Ishikawa (cell line): ENCODE measurements at regions not wholly inside any gene's neighbourhood (a gene's known extent, or its start where the extent isn't known, plus 50 kb on each side); places are given as distances from the start of the nearest gene placed in this dataset.
A peak's percentile ranks its signal among the peaks of the same experiment; 100 is the strongest.

Source experiments
- CEBPB ChIP-seq: IDR thresholded peaks from 2 replicates; pipeline ENCODE4 v1.6.1; 2012
- CREB1 ChIP-seq: IDR thresholded peaks from 2 replicates; pipeline ENCODE4 v1.6.1; 2012; ENCODE audit warnings: low read depth
- EGR1 ChIP-seq: IDR thresholded peaks from 2 replicates; pipeline ENCODE4 v1.6.1; 2012
- EP300 ChIP-seq: IDR thresholded peaks from 2 replicates; pipeline ENCODE4 v1.6.1; 2012; ENCODE audit warnings: borderline replicate concordance
- FOXM1 ChIP-seq: IDR thresholded peaks from 2 replicates; pipeline ENCODE4 v1.6.1; 2012; ENCODE audit warnings: low read depth, borderline replicate concordance
- NFIC ChIP-seq: IDR thresholded peaks from 2 replicates; pipeline ENCODE4 v1.6.1; 2012
- RAD21 ChIP-seq: IDR thresholded peaks from 2 replicates; pipeline ENCODE4 v1.6.1; 2012; ENCODE audit warnings: low read depth
- TAF1 ChIP-seq: IDR thresholded peaks from 2 replicates; pipeline ENCODE4 v1.6.1; 2012; ENCODE audit warnings: low read depth, mild to moderate bottlenecking
- TCF12 ChIP-seq: IDR thresholded peaks from 2 replicates; pipeline ENCODE4 v1.6.1; 2012; ENCODE audit warnings: low read depth
- TEAD4 ChIP-seq: IDR thresholded peaks from 2 replicates; pipeline ENCODE4 v1.6.1; 2012
- YY1 ChIP-seq: IDR thresholded peaks from 2 replicates; pipeline ENCODE4 v1.6.1; 2012; ENCODE audit warnings: low read depth
- ZBTB7A ChIP-seq: IDR thresholded peaks from 2 replicates; pipeline ENCODE4 v1.6.1; 2012; ENCODE audit warnings: low read depth
- TF ChIP-seq, protein P1 (sequence below): IDR thresholded peaks from 2 replicates; pipeline ENCODE4 v1.6.1; 2012
- TF ChIP-seq, protein P2 (sequence below): IDR thresholded peaks from 2 replicates; pipeline ENCODE4 v1.6.1; 2012; ENCODE audit warnings: low read depth, mild to moderate bottlenecking
- TF ChIP-seq, protein P3 (sequence below): IDR thresholded peaks from 2 replicates; pipeline ENCODE4 v1.6.1; 2012

DNA sequence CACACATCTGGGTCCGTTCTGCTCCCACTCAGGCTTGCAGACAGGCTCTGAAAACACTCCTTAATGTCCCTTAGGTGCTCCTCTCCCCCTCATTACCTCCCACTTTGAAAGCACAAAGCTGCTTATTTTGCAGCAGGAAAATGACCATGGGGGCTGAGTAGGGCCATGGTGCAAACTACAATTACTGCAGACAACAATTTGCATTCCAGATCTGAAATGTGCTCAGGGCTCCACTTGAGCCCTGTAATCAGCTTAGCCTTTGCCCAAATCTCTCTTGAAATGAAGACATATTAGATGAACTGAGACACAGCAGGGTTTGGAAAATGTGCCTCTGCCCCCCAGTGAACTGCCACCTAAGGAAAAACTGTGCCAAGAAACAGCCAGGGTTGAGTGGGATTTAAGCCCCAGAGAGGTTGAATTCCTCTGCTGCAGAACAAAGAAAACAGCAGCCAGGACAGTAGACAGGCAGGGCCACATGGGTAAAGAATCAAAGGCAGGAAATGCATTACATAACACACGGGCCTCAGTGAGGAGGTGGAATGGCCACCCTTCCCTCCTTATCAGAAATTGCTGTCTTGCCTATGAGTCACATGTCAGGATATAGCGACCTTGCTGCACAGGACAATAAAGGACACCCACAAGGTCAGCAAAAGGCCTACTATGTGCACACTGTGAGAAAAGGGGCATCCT is 126.8 kb upstream of the ARHGEF3 start:
- TF ChIP-seq TAF1 (no peak), CREB1 (no peak)
- TF ChIP-seq, protein P1, sequence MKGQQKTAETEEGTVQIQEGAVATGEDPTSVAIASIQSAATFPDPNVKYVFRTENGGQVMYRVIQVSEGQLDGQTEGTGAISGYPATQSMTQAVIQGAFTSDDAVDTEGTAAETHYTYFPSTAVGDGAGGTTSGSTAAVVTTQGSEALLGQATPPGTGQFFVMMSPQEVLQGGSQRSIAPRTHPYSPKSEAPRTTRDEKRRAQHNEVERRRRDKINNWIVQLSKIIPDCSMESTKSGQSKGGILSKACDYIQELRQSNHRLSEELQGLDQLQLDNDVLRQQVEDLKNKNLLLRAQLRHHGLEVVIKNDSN: no peak
- TF ChIP-seq, protein P2, sequence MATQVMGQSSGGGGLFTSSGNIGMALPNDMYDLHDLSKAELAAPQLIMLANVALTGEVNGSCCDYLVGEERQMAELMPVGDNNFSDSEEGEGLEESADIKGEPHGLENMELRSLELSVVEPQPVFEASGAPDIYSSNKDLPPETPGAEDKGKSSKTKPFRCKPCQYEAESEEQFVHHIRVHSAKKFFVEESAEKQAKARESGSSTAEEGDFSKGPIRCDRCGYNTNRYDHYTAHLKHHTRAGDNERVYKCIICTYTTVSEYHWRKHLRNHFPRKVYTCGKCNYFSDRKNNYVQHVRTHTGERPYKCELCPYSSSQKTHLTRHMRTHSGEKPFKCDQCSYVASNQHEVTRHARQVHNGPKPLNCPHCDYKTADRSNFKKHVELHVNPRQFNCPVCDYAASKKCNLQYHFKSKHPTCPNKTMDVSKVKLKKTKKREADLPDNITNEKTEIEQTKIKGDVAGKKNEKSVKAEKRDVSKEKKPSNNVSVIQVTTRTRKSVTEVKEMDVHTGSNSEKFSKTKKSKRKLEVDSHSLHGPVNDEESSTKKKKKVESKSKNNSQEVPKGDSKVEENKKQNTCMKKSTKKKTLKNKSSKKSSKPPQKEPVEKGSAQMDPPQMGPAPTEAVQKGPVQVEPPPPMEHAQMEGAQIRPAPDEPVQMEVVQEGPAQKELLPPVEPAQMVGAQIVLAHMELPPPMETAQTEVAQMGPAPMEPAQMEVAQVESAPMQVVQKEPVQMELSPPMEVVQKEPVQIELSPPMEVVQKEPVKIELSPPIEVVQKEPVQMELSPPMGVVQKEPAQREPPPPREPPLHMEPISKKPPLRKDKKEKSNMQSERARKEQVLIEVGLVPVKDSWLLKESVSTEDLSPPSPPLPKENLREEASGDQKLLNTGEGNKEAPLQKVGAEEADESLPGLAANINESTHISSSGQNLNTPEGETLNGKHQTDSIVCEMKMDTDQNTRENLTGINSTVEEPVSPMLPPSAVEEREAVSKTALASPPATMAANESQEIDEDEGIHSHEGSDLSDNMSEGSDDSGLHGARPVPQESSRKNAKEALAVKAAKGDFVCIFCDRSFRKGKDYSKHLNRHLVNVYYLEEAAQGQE: no peak
- TF ChIP-seq, protein P3, sequence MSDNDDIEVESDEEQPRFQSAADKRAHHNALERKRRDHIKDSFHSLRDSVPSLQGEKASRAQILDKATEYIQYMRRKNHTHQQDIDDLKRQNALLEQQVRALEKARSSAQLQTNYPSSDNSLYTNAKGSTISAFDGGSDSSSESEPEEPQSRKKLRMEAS: no peak

DNA sequence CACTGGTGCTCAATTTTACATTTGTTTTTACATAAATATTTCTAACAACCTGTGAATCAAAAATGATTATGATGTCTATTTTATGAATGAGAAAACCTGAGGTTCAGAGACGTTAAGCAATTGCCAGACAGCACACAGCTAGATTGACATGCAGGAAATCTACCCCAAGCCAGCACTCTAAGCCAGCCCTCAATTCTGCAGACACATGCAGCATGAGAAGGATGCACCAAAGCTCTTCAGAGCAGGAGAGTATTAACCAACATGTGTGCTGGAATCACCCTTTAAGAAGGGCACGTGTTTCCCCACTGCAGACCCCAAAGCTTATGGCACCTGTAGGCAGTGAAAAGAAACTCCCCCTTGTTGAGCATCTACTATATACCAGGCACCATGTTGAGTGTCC is 126.1 kb upstream of the ARHGEF3 start:
- no peak for TF ChIP-seq EP300
- TF ChIP-seq, protein P2: no peak

DNA sequence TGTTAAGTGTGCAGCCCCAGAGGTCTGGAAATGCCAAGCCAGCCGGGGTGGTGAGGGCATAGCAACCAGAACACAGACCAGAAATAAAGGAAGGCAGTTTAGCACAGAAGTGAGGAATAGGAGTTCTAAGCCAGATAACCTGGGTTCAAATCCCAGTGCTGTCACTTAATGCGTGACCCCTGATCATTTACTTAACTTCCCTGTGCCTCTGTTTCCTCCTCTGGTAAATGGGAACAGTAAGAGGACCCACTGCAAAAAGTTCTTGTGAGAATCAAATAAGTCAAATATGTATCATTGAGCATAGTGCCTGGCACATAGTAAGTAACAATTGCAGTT is 125.2 kb upstream of the ARHGEF3 start:
- TF ChIP-seq, protein P2: no peak
- TF ChIP-seq CEBPB: no peak
- no peak for TF ChIP-seq CREB1
- TF ChIP-seq TCF12: no peak
- no peak for TF ChIP-seq TAF1
- TF ChIP-seq YY1: no peak
- TF ChIP-seq RAD21: no peak
- no peak for TF ChIP-seq TEAD4
- no peak for TF ChIP-seq ZBTB7A
- no peak for TF ChIP-seq NFIC
- TF ChIP-seq EGR1: no peak
- TF ChIP-seq, protein P3: no peak
- TF ChIP-seq EP300: no peak
- TF ChIP-seq, protein P1: no peak
- no peak for TF ChIP-seq FOXM1

DNA sequence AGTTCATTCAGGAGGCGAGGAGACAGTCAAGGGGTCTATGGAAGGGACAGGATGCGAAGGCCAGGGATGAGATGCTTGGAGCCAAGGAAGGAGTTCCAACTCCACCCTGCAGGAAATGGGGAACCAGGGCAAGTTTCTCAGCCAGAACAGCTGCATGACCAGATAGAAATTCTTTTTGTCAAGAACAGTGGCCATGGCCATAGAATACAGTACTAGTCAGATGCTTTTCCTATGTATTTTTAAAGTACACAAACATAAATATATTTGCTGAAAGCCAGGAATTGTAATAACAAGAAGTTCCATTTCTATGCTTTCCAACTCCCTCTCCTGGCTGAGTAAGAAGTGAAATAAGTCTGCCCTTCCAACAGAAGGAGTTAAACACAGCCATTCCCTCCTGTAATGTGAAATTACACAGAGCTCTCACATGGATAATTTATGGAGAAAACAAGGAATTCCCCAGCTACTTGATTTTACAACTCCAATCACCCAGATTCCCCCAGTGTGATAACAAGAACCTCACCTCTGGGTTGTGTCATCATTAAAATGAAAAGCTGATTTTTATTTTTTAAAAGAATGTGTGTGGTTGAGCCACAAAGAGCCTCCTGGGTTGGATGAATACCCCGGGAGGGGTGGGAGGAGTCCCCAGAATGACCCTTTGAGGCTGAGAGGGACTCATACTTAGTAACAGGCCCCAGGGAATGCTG is 124.6 kb upstream of the ARHGEF3 start:
- no peak for TF ChIP-seq CEBPB
- TF ChIP-seq TEAD4: no peak
- no peak for TF ChIP-seq EP300
- TF ChIP-seq ZBTB7A: no peak
- TF ChIP-seq EGR1: no peak

DNA sequence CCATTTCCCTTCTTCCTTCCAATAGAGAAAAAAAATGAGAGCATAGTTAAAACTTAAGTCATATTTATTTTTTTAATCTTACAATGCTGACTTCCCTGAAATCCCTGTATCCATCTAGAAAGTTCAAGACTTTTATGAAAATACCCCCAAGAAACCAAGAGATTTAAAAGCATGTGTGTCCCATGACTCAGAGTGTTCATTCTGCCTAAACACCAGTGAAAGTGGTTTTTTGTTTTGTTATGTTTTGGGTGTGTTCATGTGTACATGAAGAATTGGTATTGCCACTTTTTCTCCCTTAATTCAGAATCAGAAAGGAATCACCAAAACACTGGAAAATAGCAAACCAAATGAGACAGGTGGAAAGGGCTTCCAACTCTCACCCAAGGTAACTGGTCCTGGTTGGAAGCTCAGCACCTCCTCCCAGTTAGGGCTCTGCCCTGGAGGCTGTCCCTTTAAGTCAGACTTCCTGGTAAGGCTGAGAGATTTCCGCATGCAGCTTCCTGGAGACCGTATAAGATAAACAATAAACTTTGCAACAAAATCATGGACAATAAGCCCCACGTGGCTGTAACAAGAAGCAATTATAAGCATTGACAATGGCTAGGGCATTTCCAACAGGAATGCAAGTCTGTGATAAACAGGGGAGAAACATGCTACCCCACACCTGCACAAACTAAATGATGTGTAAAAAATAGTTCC is 121.9 kb upstream of the ARHGEF3 start:
- TF ChIP-seq TEAD4: no peak
- TF ChIP-seq, protein P3: peak; percentile 55; the same call in 1 of the 2 replicates
